Islet of Langerhans (tissue), 1 donor: ENCODE measurements at regions not wholly inside any gene's neighbourhood (a gene's known extent, or its start where the extent isn't known, plus 50 kb on each side); places are given as distances from the start of the nearest gene placed in this dataset.
"Not testable (repeated sequence)": the region's sequence is repeated elsewhere in the genome, so short reads cannot be mapped to it uniquely, and the experiment has no call there.

Experiments
- FAIRE-seq: peaks from one replicate; lab custom pipeline; 2011; peaks lifted over from hg19 to GRCh38; lab: Jason Lieb, UNC

DNA sequence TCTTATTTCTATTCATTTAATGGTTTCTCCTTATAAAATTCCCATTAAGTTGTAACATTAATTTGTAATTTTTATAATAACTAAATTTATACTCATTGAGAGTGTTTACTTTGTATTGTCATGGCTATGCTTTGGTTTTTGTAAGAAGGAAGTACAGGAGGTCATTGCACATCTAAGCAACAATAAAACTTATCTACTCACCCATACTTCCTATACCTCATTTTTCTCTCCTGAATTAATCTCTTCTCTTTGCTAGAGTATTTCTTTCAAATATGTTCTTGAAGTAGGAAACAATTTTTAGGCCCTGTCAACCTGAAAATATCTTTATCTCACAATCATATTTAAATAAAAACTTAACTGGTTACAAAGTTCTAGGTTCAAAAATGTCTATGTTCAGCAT is 95.4 kb upstream of the WDR11 start:
- no peak for FAIRE-seq

DNA sequence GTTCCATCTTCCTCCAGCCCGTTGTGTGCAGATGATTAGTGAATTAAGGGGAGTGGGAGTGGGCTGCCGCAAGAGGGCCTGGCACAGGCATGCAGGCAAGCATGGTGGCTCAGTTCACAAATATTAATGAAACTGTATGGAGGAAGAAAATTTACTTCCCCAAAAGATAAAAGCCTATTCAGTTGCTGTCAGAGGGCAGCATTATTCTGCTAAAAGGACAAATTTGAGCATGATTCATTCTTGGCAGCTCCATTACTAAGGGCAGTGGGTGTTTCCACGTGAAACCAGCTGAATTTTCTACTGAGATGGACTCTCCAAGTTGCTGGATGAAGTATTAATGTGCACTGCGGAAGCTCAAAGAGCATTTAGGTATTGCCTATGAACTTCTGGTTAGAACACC is 90.9 kb upstream of the WDR11 start:
- no peak for FAIRE-seq

DNA sequence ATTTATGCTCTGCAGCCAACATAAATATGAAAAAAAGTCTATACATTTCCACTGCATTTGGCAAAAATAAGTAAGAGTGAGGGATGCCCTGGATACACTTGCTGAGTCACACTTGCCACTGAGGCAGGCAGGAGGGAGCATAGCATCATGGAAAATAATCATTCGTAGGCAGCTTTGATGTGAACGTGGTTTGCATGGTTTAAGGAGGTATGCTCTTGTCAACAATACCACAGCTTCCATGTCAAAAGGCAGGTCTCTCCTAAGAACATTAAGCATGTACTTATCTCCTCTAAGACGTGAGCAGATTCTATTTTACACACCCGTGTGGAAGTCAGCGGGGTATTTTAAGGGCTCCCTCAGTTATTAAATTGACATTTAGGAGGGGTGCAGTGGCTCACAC is 89.2 kb upstream of the WDR11 start:
- no peak for FAIRE-seq

GRCh38 chr10:120765226-120765803 is 85.8 kb upstream of the WDR11 start:
- FAIRE-seq: no peak

DNA sequence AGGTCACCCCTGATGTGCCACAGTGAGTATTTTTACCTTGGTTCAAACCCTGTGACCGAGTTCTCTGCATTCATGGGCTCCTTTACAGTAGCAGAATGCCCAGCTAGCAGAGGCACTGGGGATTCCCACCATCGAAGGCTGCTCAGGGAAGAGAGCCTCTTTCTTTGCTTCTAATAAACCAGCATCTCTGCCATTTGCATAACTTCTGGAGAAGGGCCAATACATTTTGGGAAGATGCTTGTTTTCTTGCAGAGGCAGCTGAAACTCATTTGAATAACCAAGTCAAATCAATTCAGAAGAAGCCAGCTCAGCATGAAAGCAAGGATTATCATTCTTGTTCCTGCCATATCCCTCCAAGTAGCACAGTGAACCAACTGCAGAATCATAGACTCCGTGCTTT is 82.9 kb upstream of the WDR11 start:
- FAIRE-seq: no peak

DNA sequence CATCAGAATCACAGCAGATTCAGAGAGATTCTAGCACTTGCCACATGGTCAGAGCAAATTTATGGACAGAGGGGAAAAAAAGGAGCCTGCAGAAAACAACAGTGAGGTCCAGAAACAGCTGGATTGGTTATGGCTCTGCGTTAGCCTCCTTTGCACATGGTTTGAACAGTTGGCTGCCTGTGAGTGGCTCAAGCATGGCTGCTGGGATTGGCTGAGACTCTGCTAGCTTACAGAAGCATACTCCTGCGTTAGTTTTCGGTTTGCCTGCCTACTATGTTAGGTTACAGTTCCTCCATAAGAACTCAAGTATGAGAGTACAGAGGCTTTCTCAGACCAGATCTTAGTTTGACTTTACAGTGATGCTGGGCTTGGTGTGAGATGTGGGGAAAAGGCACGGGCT is 80.7 kb upstream of the WDR11 start:
- no peak for FAIRE-seq

- FAIRE-seq: no peak
Observed at GRCh38 chr10:120776442-120776841, 74.7 kb upstream of the WDR11 start.

GRCh38 chr10:120782336-120782735 is 68.8 kb upstream of the WDR11 start:
- no peak for FAIRE-seq

DNA sequence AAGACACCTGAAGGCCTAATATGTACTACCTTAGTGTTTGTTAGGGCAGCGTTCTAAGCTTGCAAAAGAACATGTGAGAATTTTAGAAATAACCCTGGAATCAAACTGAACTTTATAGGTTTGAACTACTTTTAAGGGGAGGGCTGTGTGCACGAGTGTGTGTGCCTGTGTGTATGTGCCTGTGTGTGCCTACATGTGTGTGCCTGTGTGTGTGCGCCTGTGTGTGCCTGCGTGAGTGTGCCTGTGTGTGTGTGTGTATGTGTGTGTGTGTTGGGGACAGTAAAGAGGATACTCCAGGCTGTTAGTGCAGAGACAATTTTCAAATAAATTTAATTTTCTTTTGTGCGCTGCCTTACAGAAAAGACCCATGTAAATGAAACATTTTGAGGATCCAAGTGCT is 68.1 kb upstream of the WDR11 start:
- FAIRE-seq: no peak

DNA sequence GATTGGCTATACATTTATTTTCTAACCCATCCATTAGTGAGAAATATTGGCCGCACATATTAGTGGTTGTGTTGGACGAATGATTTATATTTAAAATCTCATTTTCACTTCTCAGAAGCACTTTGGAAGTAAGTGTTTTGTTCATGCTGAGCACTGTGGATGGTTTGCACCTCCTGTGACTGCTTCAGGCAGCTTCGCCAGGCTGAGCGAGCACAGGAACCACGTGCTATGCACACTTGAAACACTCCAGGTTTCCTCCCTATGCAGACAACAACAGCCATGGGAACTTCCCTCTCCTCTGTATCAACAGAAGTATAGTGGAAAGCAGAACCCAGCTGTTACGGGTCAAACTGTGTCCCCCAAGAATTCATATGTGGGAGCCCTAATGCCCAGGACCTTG is 67.3 kb upstream of the WDR11 start:
- FAIRE-seq: no peak

DNA sequence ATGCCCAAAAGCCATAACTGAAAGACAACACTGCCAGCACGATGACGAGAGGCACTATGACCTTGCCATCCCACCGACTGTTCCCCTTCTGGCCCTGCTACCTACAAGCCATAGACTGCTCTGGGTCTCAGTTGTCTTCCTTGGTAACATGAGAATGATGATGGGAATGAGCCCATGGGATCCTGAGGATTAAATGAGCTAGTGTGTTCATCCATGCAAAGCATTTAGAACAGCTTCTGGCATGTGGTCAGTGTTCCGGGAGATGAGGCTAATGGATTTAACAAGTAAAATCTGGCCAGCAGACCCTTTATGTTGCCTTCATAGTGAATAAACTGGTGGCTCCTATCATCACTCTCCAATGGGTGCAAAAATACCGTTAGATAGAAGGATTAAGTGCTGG is 62.4 kb upstream of the WDR11 start:
- no peak for FAIRE-seq

- no peak for FAIRE-seq
Observed at GRCh38 chr10:120789303-120790203, 61.6 kb upstream of the WDR11 start.

DNA sequence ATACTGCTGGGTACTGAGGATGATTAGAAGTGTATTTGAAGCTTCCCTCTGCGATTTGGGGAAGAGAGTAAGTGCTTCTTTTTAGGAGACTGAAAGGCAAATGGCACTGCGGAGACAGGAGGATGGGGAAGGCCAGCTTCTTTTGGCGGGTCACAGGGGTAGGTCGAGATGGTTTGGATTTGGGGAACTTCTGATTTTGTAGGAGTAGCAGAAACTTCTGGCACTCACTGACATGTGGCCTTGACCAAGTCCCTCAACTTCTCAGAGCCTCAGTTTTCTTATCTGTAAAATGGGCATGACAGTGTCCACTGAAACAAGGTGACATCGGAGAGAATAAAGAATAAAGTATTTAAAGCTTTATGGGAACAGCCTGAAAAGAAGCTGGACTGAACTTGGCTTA is 59.8 kb upstream of the WDR11 start:
- no peak for FAIRE-seq

DNA sequence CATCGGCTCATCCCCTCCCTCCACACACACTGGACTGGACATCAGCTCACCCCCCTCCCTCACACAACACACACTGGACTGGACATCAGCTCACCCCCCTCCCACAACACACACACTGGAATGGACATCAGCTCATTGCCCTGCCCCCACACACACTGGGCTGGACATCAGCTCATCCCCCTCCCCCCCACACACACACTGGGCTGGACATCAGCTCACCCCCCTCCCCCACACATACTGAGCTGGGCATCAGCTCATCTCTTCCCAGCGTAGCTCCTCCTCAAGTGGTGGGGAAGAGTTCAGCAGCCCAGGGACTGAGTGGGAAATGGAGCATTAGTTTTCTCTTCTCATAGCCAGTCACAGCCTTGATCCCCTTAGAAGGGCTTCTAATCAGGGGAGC is 58.1 kb upstream of the WDR11 start:
- FAIRE-seq: no peak

DNA sequence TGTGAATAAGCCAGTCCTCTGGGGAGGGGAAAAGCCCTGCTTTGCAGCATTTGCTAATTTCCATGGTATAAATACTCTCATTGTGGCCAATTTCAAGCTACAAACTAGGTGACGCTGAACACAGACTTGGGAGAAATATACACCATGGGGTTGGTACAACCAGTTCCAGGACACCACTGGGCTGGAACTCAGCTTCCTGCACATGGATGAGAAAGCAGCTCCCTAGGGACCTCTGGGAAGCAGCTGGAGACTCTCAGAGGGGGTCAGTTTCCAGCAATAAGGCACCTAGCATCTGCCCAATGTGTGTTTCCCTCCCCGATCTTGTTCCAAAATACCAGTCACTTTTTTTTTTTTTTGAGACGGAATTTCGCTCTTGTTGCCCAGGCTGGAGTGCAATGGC is 56.8 kb upstream of the WDR11 start:
- FAIRE-seq: no peak

DNA sequence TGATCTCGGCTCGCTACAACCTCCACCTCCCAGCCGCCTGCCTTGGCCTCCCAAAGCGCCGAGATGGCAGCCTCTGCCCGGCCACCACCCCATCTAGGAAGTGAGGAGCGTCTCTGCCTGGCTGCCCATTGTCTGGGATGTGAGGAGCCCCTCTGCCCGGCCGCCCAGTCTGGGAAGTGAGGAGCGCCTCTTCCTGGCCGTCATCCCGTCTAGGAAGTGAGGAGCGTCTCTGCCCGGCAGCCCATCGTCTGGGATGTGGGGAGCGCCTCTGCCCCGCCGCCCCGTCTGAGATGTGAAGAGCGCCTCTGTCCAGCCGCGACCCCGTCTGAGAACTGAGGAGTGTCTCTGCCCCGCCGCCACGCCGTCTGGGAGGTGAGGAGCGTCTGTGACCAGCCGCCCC is 52.9 kb upstream of the WDR11 start:
- FAIRE-seq: not testable (repeated sequence)

GRCh38 chr10:120799849-120800248 is 51.3 kb upstream of the WDR11 start:
- FAIRE-seq: no peak

GRCh38 chr10:120800528-120801323 is 50.4 kb upstream of the WDR11 start:
- FAIRE-seq: no peak
